ENCODE measurements at regions not wholly inside any gene's neighbourhood (a gene's known extent, or its start where the extent isn't known, plus 50 kb on each side); places are given as distances from the start of the nearest gene placed in this dataset.
A peak's percentile ranks its signal among the peaks of the same experiment; 100 is the strongest.

DNA sequence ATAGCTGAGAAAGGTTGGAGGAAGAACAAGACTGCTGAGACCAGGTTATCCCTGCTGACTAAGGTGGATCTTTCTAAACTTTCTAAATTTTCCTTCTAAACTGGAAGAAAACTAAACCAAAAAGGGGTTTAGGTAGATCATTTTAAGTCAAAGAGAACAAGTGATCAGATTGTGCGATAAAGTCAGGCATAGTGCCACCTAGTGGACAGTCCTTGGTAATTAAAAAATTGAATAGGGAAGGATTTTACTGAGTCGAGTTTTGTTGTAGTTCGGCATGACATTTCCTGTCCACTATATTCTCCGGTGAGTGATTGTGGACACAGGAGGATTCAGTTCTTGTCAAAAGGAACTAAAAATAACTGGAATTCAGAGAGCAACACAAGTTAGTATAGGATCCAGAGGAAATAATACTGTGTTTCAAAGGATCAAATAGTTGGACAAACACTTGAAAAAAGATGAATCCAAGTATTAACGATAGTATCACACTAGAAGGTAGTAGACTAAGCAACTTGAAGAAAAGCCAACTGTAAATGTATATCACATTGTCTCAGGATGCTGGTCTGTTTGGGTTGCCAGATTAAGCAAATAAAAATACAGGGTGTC is 1236.4 kb downstream of the FAM181B start:
- DNase-seq (ENCODE audit: low read depth): peak; percentile 8
- H3K4me3 ChIP-seq (ENCODE audit: low read length): no peak overlapping the region
- TF ChIP-seq, protein P1, sequence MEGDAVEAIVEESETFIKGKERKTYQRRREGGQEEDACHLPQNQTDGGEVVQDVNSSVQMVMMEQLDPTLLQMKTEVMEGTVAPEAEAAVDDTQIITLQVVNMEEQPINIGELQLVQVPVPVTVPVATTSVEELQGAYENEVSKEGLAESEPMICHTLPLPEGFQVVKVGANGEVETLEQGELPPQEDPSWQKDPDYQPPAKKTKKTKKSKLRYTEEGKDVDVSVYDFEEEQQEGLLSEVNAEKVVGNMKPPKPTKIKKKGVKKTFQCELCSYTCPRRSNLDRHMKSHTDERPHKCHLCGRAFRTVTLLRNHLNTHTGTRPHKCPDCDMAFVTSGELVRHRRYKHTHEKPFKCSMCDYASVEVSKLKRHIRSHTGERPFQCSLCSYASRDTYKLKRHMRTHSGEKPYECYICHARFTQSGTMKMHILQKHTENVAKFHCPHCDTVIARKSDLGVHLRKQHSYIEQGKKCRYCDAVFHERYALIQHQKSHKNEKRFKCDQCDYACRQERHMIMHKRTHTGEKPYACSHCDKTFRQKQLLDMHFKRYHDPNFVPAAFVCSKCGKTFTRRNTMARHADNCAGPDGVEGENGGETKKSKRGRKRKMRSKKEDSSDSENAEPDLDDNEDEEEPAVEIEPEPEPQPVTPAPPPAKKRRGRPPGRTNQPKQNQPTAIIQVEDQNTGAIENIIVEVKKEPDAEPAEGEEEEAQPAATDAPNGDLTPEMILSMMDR (conservative IDR thresholded peaks at IDR 0.05; ENCODE audit: low read length): peak; percentile 51

DNA sequence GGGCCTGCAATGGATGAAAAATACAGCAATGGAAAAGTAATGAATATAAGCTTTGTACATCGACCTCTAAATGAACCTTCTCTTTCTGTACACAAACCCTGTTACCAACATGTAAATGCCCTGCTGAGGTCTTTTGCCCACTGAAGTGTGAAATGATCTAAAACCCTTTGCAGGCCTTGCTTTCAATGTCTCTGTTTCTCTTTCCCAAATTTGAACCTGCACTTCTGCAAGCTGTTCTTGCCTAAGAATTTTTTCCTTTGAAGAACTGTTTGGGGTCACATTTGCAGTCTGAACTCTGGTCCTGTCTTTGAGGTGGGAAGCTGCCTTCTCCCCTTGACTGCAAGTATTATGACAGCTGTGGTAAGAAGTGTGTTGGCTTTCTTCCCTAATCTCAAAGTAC is 1237.1 kb downstream of the FAM181B start:
- H3K4me3 ChIP-seq (ENCODE audit: low read length): no peak overlapping the region
- DNase-seq (ENCODE audit: low read depth): no peak
- TF ChIP-seq, protein P1 (conservative IDR thresholded peaks at IDR 0.05; ENCODE audit: low read length): no peak

DNA sequence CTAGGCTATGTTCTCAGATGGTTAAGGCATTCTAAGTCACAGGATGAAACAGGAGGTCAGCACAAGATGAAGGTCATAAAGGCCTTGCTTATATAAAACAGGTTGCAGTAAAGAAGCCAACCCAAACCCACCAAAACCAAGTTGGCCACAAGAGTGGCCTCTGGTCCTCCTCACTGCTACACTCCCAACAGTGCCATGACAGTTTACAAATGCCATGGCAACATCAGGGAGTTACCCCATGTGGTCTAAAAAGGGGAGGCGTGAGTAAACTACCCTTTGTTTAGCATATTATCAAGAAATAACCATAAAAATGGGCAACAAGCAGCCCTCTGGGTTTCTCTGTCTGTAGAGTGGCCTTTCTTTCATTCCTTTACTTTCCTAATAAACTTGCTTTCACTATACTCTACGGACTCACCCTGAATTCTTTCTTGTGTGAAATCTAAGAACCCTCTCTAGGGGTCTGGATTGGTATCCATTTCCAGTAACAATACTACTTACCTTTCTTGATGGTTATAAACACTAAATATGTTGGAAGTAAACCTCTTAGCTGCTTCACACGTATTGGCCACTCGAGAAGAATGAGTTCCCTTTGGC is 1237.9 kb downstream of the FAM181B start:
- TF ChIP-seq, protein P1 (conservative IDR thresholded peaks at IDR 0.05; ENCODE audit: low read length): no peak
- no peak overlapping the region for H3K4me3 ChIP-seq (ENCODE audit: low read length)
- no peak for DNase-seq (ENCODE audit: low read depth)

DNA sequence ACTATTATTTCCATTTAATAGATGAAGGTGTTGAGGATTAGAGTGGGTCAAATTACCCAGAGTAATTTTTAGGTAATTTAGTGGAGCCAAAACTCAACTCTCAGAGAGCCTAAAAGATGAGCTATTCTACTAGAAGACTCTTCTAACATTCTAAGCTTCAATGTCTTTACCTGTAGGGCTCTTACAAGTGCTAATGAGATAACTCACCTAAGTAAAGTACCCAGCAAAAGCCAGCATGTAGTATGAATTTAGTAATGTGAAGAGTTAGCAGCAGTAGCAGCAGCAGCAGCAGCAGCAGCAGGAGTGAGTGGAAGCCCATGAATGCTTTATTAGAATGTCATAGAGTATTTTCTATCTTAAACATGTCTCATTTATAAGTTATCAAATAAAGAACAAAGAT is 1239.2 kb downstream of the FAM181B start:
- no peak for DNase-seq (ENCODE audit: low read depth)
- TF ChIP-seq, protein P1 (conservative IDR thresholded peaks at IDR 0.05; ENCODE audit: low read length): no peak

DNA sequence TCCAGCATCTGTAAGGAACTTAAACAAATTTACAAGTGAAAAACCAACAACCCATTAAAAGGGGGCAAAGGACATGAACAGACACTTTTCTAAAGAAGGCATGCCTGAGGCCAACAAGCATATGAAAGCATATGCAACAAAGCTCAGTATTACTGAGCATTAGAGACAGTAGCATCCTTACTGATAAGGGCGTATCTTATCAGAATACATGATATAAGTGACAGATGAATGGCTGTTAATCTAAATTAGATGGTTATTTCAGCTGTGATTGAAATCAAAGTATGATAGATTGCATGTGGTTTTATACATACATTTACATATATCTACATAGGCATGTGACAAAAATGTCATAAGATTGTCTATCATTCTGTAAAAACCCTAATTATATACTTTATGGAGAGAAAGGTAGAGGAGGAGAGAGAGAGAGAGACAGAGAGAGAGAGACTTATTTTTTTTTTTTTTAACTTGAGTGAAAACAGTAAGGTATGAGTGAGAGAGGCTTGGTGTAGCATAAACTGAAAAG is 1240.7 kb downstream of the FAM181B start:
- DNase-seq (ENCODE audit: low read depth): no peak
- H3K4me3 ChIP-seq (ENCODE audit: low read length): no peak overlapping the region
- TF ChIP-seq, protein P1 (conservative IDR thresholded peaks at IDR 0.05; ENCODE audit: low read length): no peak

More for the DNA sequence above, 1239.2 kb downstream of the FAM181B start:
- H3K4me3 ChIP-seq (ENCODE audit: low read length): no peak overlapping the region

DNA sequence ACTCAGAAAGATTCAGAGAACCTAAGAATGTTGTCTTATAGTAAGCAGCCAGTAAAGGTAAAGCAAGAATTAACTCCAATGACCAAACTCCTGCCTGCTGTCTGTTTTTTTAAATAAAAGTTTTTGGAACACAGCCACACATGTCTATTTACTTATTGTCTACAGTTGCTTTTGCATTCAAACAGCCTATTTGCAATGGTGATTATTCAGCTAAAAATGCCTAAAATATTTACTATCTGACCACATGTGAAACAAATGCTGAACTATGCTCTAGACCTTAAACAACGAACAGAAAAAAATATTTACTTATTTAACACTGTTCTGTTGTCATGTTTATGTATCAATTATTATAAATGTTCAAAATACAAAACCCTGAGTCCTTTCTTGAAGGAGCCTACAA is 1246.6 kb downstream of the FAM181B start:
- TF ChIP-seq, protein P1 (conservative IDR thresholded peaks at IDR 0.05; ENCODE audit: low read length): no peak
- DNase-seq (ENCODE audit: low read depth): no peak

DNA sequence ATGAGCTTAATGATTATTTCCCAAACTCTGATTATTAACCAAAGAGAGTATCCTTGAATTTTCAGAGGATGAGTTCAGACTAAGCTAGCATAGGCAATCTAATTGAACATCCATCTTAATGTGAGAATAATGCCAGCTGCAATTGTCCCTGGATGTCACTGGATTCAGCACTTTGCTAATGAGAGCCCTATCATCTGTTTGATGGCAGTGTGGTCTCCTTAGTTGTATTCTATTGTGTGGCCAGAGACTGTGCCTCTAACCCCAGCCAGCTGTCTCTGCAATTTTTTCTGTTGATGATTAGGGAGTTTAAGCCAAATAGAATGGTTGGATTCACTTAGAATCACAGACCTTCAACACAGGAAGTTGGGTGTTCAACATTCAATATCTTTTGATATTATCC is 1249.5 kb downstream of the FAM181B start:
- TF ChIP-seq, protein P1 (conservative IDR thresholded peaks at IDR 0.05; ENCODE audit: low read length): no peak
- DNase-seq (ENCODE audit: low read depth): no peak
- H3K4me3 ChIP-seq (ENCODE audit: low read length): no peak overlapping the region

More for the DNA sequence above, 1246.6 kb downstream of the FAM181B start:
- no peak overlapping the region for H3K4me3 ChIP-seq (ENCODE audit: low read length)
